GM06990 (cell line): ENCODE measurements at regions not wholly inside any gene's neighbourhood (a gene's known extent, or its start where the extent isn't known, plus 50 kb on each side); places are given as distances from the start of the nearest gene placed in this dataset.

Experiments used
- DNase-seq: peaks from one replicate; pipeline ENCODE4 v3.0.0-alpha.2; 2011; ENCODE audit not compliant: insufficient read length; ENCODE audit errors: extremely low read depth
- H3K27me3 ChIP-seq: replicated peaks from 2 replicates; pipeline ENCODE4 v1.6.0; 2011; ENCODE audit warnings: low read length; ENCODE audit not compliant: control insufficient read depth, insufficient read depth
- H3K36me3 ChIP-seq: 2 replicates; pipeline ENCODE4 v1.5.1; 2011; ENCODE audit warnings: low read length; ENCODE audit not compliant: control insufficient read depth, insufficient read depth
- H3K4me3 ChIP-seq: replicated peaks from 2 replicates; pipeline ENCODE4 v1.5.1; 2011; ENCODE audit warnings: low read depth, mild to moderate bottlenecking, control low read depth, low read length
- TF ChIP-seq, protein P1 (sequence below): IDR thresholded peaks from 2 replicates; pipeline ENCODE4 v1.5.1; 2011; ENCODE audit warnings: low read length, control low read depth, mild to moderate bottlenecking, inconsistent platforms; ENCODE audit not compliant: insufficient read depth, poor library complexity, severe bottlenecking

DNA sequence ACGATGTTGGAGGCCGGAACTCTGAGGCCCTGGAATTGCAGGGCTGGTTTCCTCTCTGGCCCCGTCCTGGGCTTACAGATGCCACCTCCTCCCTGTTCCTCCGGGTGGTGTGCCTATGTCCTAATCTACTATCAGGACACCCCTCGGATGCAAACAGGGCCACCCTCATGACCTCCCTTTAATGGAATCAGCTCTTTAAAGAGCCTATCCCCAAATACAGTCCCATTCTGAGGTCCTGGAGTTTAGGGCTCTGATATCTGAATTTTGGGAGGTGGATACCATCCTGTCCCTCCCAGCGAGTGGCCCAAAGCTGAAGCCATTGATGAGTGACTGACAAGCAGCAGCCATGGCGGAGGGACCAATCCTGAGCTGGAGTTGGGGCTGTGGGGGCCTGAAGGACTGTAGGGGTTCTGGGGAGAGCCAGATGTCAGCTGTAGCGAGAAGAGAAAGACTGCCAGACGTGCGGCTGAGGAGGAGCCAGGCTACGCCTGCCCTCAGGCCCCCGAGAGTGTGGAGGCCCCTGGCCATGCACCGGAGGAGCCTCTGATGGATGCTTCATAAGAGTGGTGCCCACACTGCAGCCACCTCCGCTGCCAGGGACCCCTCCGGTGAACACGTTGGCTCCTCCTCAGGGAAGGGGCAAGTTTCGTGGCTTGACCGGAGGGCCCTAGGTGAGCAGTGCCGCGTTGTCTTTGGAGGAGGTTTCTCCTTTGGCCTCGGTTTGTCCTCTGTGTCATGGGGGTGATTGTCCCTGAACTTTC, 100.2 kb downstream of the KIF26A start:
- TF ChIP-seq, protein P1, sequence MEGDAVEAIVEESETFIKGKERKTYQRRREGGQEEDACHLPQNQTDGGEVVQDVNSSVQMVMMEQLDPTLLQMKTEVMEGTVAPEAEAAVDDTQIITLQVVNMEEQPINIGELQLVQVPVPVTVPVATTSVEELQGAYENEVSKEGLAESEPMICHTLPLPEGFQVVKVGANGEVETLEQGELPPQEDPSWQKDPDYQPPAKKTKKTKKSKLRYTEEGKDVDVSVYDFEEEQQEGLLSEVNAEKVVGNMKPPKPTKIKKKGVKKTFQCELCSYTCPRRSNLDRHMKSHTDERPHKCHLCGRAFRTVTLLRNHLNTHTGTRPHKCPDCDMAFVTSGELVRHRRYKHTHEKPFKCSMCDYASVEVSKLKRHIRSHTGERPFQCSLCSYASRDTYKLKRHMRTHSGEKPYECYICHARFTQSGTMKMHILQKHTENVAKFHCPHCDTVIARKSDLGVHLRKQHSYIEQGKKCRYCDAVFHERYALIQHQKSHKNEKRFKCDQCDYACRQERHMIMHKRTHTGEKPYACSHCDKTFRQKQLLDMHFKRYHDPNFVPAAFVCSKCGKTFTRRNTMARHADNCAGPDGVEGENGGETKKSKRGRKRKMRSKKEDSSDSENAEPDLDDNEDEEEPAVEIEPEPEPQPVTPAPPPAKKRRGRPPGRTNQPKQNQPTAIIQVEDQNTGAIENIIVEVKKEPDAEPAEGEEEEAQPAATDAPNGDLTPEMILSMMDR: no peak
- no peak for DNase-seq
- H3K4me3 ChIP-seq: no peak overlapping the region
- H3K36me3 ChIP-seq: no peaks in the 10 kb centered on the region
- no peaks in the 10 kb centered on the region for H3K27me3 ChIP-seq

DNA sequence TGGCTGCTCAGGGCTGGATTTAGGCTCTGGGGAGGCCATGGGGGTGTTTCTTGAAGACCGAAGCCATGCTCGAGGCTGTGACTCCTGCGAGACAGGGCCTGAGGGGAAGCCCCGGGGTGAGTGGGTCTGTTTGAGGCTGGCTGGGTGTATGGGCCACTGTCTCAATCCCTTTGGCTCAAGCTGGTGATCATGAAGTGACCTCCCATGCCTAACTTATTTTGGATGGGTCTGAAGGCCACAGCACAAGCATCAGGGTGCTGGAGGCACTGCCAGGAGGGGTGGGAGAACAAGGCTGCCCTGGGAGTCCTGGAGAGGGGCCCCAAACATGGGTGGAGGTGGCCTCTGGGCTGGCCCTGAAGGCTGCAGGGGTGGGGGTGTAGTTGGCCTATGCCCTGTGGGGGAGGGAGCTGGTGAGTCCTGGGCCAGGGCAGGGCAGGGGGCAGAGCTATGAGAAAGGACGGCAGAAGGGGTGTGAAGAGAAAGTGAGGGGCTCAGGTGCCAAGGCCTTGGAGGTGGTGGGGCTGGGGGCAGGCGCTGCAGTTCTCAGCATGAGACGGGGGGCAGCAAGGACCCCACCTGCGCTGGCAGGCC, 100.9 kb downstream of the KIF26A start:
- Histone ChIP-seq H3K4me3 (no peak overlapping the region), H3K27me3 (no peaks in the 10 kb centered on the region), H3K36me3 (no peaks in the 10 kb centered on the region)
- TF ChIP-seq, protein P1: no peak
- DNase-seq: no peak

DNA sequence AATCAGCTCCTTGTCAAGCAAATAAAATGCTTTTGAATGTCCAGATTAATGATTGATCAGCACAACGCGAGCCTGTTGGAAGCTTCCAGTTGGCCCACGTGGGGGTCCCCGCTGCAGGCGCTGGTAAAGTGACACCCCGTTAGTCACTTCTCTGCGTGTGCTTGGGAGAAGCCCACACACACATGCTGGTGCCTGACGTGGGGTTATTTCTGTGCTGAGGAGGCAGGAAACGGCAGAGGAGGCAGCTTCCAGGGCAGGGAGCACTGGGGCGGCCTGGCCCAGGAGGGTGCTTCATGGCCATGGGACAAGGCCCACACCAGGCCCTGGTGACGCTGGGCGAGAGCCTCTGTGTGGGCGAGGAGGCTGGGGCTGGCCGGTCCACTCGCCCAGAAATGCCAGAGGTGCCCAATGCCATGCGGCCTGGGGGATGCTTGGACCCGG, 101.5 kb downstream of the KIF26A start:
- TF ChIP-seq, protein P1: no peak
- Histone ChIP-seq H3K27me3 (no peaks in the 10 kb centered on the region), H3K36me3 (no peaks in the 10 kb centered on the region), H3K4me3 (no peak overlapping the region)
- DNase-seq: no peak

DNA sequence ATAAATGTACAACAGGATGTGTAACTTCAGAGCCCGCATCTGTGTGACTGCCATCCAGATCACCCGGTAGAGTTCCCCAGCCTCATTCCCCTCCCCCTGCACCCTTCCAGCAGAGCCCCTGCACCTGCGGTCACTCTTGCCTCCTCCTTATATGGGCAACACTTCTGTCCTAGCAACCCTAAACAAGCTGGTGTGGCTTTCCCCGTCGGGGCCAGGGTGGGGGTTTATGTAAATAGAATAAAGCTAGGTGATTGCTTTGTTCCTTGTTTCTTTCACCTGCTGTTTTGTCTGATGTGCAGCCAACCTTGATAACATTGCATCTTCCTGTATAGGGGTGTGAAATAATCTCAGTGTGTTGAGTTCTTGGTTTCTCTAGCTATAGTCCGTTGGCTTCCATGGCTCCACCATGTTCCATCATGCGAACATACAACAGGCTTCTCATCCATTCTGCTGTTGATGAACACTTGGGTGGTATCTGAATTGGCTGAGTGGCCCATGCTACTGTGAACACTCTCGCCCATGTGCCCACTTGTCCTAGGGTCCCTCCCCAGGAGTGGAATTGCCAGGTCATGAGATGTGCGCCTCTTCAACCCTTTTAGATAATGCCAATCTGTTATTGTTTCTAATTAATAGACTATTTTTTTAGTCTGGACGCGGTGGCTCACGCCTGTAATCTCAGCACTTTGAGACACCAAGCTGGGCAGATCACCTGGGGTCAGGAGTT, 102.2 kb downstream of the KIF26A start:
- Histone ChIP-seq H3K36me3 (no peaks in the 10 kb centered on the region), H3K4me3 (no peak overlapping the region), H3K27me3 (no peaks in the 10 kb centered on the region)
- peak; percentile 50 for DNase-seq
- TF ChIP-seq, protein P1: no peak

DNA sequence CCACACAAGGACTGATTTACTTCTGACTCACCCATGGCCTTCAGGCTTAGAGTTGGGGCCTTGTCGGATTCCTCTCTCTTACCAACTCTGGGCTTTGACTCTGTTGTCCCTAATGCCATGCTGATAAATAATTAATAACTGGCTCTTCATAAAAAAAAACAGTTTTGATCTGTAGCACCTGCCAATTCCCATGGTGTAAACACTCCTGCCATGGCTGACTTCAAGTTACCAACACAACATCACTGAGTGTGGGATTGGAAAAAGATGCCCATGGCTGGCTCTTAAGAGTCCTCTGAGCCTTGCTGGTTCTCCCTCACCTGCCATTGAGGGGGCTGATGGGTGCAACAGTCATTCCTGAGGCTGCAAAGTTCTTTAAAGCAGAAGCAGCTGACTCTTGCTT, 104.8 kb downstream of the KIF26A start:
- Histone ChIP-seq H3K36me3 (no peaks in the 10 kb centered on the region), H3K27me3 (no peaks in the 10 kb centered on the region), H3K4me3 (no peak overlapping the region)
- DNase-seq: no peak
- TF ChIP-seq, protein P1: no peak
